H9 (cell line): ENCODE measurements at regions not wholly inside any gene's neighbourhood (a gene's known extent, or its start where the extent isn't known, plus 50 kb on each side); places are given as distances from the start of the nearest gene placed in this dataset.

Experiments
- DNase-seq: peaks from one replicate; pipeline ENCODE4 v3.0.0-alpha.2; 2017
- H2AFZ ChIP-seq: one replicate; pipeline ENCODE4 v1.6.1; 2013; ENCODE audit warnings: mild to moderate bottlenecking, low read length, control low read depth, moderate library complexity
- H2AK5ac ChIP-seq: 2 replicates; pipeline ENCODE4 v1.6.1; 2013; ENCODE audit warnings: low read length, control low read depth, mixed read lengths; ENCODE audit not compliant: insufficient read length
- H2BK120ac ChIP-seq: one replicate; pipeline ENCODE4 v1.6.1; 2013; ENCODE audit warnings: low read depth, mild to moderate bottlenecking, low read length, control low read depth, inconsistent platforms; ENCODE audit not compliant: poor library complexity, severe bottlenecking
- H2BK12ac ChIP-seq: 2 replicates; pipeline ENCODE4 v1.6.1; 2013; ENCODE audit warnings: low read length, control low read depth, mixed read lengths, low read depth; ENCODE audit not compliant: insufficient read length
- H2BK15ac ChIP-seq: 2 replicates; pipeline ENCODE4 v1.6.1; 2013; ENCODE audit warnings: low read depth, low read length, control low read depth
- H2BK20ac ChIP-seq: one replicate; pipeline ENCODE4 v1.6.1; 2013; ENCODE audit warnings: low read depth, mild to moderate bottlenecking, low read length, control low read depth, inconsistent platforms; ENCODE audit not compliant: poor library complexity, severe bottlenecking
- H2BK5ac ChIP-seq: 2 replicates; pipeline ENCODE4 v1.6.1; 2013; ENCODE audit warnings: low read length, control low read depth, mixed read lengths; ENCODE audit not compliant: insufficient read length
- H3K14ac ChIP-seq: 2 replicates; pipeline ENCODE4 v1.6.1; 2013; ENCODE audit warnings: low read length, control low read depth; ENCODE audit not compliant: insufficient read depth
- H3K18ac ChIP-seq: 2 replicates; pipeline ENCODE4 v1.6.1; 2013; ENCODE audit warnings: low read depth, mild to moderate bottlenecking, mixed read lengths, low read length, control low read depth; ENCODE audit not compliant: insufficient read length
- H3K23ac ChIP-seq: 2 replicates; pipeline ENCODE4 v1.6.1; 2013; ENCODE audit warnings: low read length, control low read depth, mixed read lengths, low read depth; ENCODE audit not compliant: insufficient read length
- H3K23me2 ChIP-seq: 2 replicates; pipeline ENCODE4 v1.6.1; 2013; ENCODE audit warnings: low read depth, mild to moderate bottlenecking, mixed read lengths, low read length, control low read depth; ENCODE audit not compliant: insufficient read length, poor library complexity, severe bottlenecking
- H3K27ac ChIP-seq: 2 replicates; pipeline ENCODE4 v1.5.1; 2013; ENCODE audit warnings: low read length, control low read depth, mixed read lengths, low read depth; ENCODE audit not compliant: insufficient read length
- H3K27me3 ChIP-seq: 2 replicates; pipeline ENCODE4 v1.6.1; 2013; ENCODE audit warnings: low read length, control low read depth, inconsistent platforms; ENCODE audit not compliant: insufficient read depth
- H3K4ac ChIP-seq: 2 replicates; pipeline ENCODE4 v1.6.1; 2013; ENCODE audit warnings: low read depth, mild to moderate bottlenecking, control low read depth, inconsistent platforms, low read length, moderate library complexity
- H3K4me1 ChIP-seq: 2 replicates; pipeline ENCODE4 v1.6.1; 2013; ENCODE audit warnings: low read length, control low read depth, inconsistent platforms; ENCODE audit not compliant: insufficient read depth
- H3K4me2 ChIP-seq: 2 replicates; pipeline ENCODE4 v1.6.1; 2013; ENCODE audit warnings: low read length, control low read depth, mixed read lengths; ENCODE audit not compliant: insufficient read length, insufficient read depth
- H3K56ac ChIP-seq: 2 replicates; pipeline ENCODE4 v1.6.1; 2013; ENCODE audit warnings: low read depth, mild to moderate bottlenecking, mixed read lengths, low read length, control low read depth; ENCODE audit not compliant: insufficient read length
- H3K79me1 ChIP-seq: 2 replicates; pipeline ENCODE4 v1.6.1; 2013; ENCODE audit warnings: low read depth, mild to moderate bottlenecking, moderate library complexity, low read length, control low read depth, inconsistent platforms; ENCODE audit not compliant: insufficient read depth, poor library complexity, severe bottlenecking
- H3K79me2 ChIP-seq: 2 replicates; pipeline ENCODE4 v1.6.1; 2013; ENCODE audit warnings: low read length, control low read depth, inconsistent platforms; ENCODE audit not compliant: insufficient read depth
- H3K9ac ChIP-seq: 2 replicates; pipeline ENCODE4 v1.6.1; 2013; ENCODE audit warnings: low read length, control low read depth, mixed read lengths; ENCODE audit not compliant: insufficient read length; ENCODE audit errors: extremely low read depth
- H3K9me3 ChIP-seq: one replicate; pipeline ENCODE4 v1.6.1; 2013; ENCODE audit warnings: low read depth, low read length, inconsistent platforms; ENCODE audit not compliant: control insufficient read depth
- H3T11ph ChIP-seq: one replicate; pipeline ENCODE4 v1.6.1; 2013; ENCODE audit warnings: mild to moderate bottlenecking, low read length, control low read depth, inconsistent platforms
- H4K20me1 ChIP-seq: one replicate; pipeline ENCODE4 v1.6.1; 2013; ENCODE audit not compliant: control insufficient read depth, insufficient read length, insufficient read depth
- H4K5ac ChIP-seq: 2 replicates; pipeline ENCODE4 v1.6.1; 2013; ENCODE audit warnings: low read depth, mild to moderate bottlenecking, mixed read lengths, low read length, control low read depth; ENCODE audit not compliant: insufficient read length
- H4K8ac ChIP-seq: replicated peaks from 2 replicates; pipeline ENCODE4 v1.6.1; 2013; ENCODE audit warnings: low read length, control low read depth, mixed read lengths, low read depth; ENCODE audit not compliant: insufficient read length
- H4K91ac ChIP-seq: 2 replicates; pipeline ENCODE4 v1.6.1; 2013; ENCODE audit warnings: low read depth, mild to moderate bottlenecking, moderate library complexity, mixed read lengths, low read length, control low read depth; ENCODE audit not compliant: insufficient read length
- H3K27ac Mint-ChIP-seq, 3 experiments: 2 replicates in 2 of 3; 3 replicates in 1 of 3; pipeline ENCODE4 v1.8.0; 2020 to 2021; ENCODE audit warnings: mixed read lengths in 3 of 3, mild to moderate bottlenecking in 1 of 3, moderate library complexity in 1 of 3
- H3K27me3 Mint-ChIP-seq: 2 replicates; pipeline ENCODE4 v1.8.0; 2021; ENCODE audit warnings: low read depth, mild to moderate bottlenecking, moderate library complexity, mixed read lengths
- H3K36me3 Mint-ChIP-seq, 3 experiments: 2 replicates in 2 of 3; 3 replicates in 1 of 3; pipeline ENCODE4 v1.8.0; 2020 to 2021; ENCODE audit warnings: low read depth in 3 of 3, mixed read lengths in 3 of 3; ENCODE audit not compliant: insufficient read depth in 1 of 3
- H3K4me1 Mint-ChIP-seq, 2 experiments: 2 replicates each; pipeline ENCODE4 v1.8.0; 2020; ENCODE audit warnings: mixed read lengths in 2 of 2
- H3K4me3 Mint-ChIP-seq, 2 experiments: 2 replicates in 1 of 2; 3 replicates in 1 of 2; pipeline ENCODE4 v1.8.0; 2020 to 2021; ENCODE audit warnings: mild to moderate bottlenecking in 2 of 2, mixed read lengths in 2 of 2, moderate library complexity in 1 of 2
- H3K9me3 Mint-ChIP-seq, 2 experiments: 2 replicates in 1 of 2; 3 replicates in 1 of 2; pipeline ENCODE4 v1.8.0; 2020; ENCODE audit warnings: mild to moderate bottlenecking in 2 of 2, mixed read lengths in 2 of 2, moderate library complexity in 1 of 2
- WGBS: extraction: QIAGEN DNeasy Blood & Tissue Kit; methylation state at CpG from one replicate; pipeline ENCODE4 v1.1.7; 2013; ENCODE audit warnings: missing lambda C conversion rate, low lambda C conversion rate, mixed read lengths; ENCODE audit not compliant: insufficient read length; ENCODE audit errors: extremely low coverage; 5-methylcytosine and 5-hydroxymethylcytosine counted together
- TF ChIP-seq, protein P1 (sequence below): fragments of 200-600 bp; sonication (generic); conservative IDR thresholded peaks from 3 replicates; pipeline ENCODE4 v1.8.0; 2021; ENCODE audit warnings: antibody characterized with exemption, mild to moderate bottlenecking

- H3K4me2 ChIP-seq, result no peak overlapping the region
- DNase-seq, result no peak
These were observed 737.2 kb upstream of the HS6ST1 start for GRCh38 chr2:129055824-129056223.

More at GRCh38 chr2:129055824-129056223, 737.2 kb upstream of the HS6ST1 start:
- Histone ChIP-seq H2BK5ac (no peak overlapping the region), H2AK5ac (no peak overlapping the region), H4K20me1 (no peaks in the 10 kb centered on the region), H4K91ac (no peak overlapping the region), H4K8ac (no peak overlapping the region), H2BK15ac (no peak overlapping the region), H3K4me1 (no peaks in the 10 kb centered on the region), H3K23me2 (no peaks in the 10 kb centered on the region), H2AFZ (no peak overlapping the region), H3K79me1 (no peaks in the 10 kb centered on the region), H3K27me3 (no peaks in the 10 kb centered on the region), H3K4ac (no peak overlapping the region), H3K27ac (no peak overlapping the region), H3K79me2 (no peaks in the 10 kb centered on the region), H3K9ac (no peak overlapping the region), H3T11ph (no peak overlapping the region), H2BK120ac (no peak overlapping the region), H3K23ac (no peak overlapping the region), H4K5ac (no peak overlapping the region), H3K18ac (no peak overlapping the region), H2BK20ac (no peak overlapping the region), H3K9me3 (no peaks in the 10 kb centered on the region), H3K56ac (no peak overlapping the region), H2BK12ac (no peak overlapping the region), H3K14ac (no peak overlapping the region)
- H3K4me1 Mint-ChIP-seq, result 0 out of 4 replicates have a peak, but pooled peaks cover 0 to 3% of the 10 kb centered on the region in 2 experiments
- no peaks in the 10 kb centered on the region for H3K27me3 Mint-ChIP-seq
- no peak overlapping the region for H3K27ac Mint-ChIP-seq
- H3K36me3 Mint-ChIP-seq, result peaks cover 0 to 3% (median 0%) of the 10 kb centered on the region in 3 experiments; a peak in 2 of 7 replicates
- TF ChIP-seq, protein P1, sequence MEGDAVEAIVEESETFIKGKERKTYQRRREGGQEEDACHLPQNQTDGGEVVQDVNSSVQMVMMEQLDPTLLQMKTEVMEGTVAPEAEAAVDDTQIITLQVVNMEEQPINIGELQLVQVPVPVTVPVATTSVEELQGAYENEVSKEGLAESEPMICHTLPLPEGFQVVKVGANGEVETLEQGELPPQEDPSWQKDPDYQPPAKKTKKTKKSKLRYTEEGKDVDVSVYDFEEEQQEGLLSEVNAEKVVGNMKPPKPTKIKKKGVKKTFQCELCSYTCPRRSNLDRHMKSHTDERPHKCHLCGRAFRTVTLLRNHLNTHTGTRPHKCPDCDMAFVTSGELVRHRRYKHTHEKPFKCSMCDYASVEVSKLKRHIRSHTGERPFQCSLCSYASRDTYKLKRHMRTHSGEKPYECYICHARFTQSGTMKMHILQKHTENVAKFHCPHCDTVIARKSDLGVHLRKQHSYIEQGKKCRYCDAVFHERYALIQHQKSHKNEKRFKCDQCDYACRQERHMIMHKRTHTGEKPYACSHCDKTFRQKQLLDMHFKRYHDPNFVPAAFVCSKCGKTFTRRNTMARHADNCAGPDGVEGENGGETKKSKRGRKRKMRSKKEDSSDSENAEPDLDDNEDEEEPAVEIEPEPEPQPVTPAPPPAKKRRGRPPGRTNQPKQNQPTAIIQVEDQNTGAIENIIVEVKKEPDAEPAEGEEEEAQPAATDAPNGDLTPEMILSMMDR, result no peak
- WGBS, result no CpG with 5 or more reads among the region's 6 CpGs
- H3K9me3 Mint-ChIP-seq, result peaks cover 2 to 3% of the 10 kb centered on the region in 2 experiments; a peak in 4 of 5 replicates
- no peak overlapping the region for H3K4me3 Mint-ChIP-seq
